SU-DHL-6 (cell line): ENCODE measurements at regions not wholly inside any gene's neighbourhood (a gene's known extent, or its start where the extent isn't known, plus 50 kb on each side); places are given as distances from the start of the nearest gene placed in this dataset.

Experiments
- EZH2phosphoT487 ChIP-seq: fragments of 200-600 bp; sonication (generic), shearing (Covaris generic); conservative IDR thresholded peaks from 2 replicates; pipeline ENCODE4 v1.6.1; 2018; ENCODE audit warnings: mild to moderate bottlenecking, antibody characterized with exemption, low read length, moderate library complexity, mixed read lengths
- TF ChIP-seq, protein P1 (sequence below): fragments of 200-600 bp; sonication (generic); IDR thresholded peaks from one replicate; pipeline ENCODE4 v1.5.1; 2017; ENCODE audit warnings: antibody characterized with exemption, mild to moderate bottlenecking, low read length, moderate library complexity; ENCODE audit not compliant: insufficient read depth, poor library complexity, severe bottlenecking

DNA sequence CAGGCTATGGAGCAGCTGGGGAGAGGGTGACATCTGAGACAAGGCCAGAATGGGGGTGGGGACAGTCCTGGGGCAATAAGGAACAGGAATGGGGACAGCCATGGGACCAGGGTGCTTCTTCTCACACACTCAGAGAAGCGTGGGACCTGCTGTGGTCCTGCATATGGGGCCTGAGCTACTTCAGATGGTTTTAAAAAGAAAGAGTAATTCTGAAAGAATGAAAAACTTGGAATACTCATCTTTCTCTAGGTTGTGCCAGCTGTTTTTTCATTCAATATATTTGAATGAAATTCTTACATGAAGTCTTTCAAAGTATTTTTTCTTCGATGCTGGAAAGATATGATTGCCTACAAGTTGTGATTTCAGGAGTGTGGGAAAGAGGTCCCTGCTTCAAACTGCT, 227.5 kb upstream of the APCDD1 start:
- TF ChIP-seq, protein P1, sequence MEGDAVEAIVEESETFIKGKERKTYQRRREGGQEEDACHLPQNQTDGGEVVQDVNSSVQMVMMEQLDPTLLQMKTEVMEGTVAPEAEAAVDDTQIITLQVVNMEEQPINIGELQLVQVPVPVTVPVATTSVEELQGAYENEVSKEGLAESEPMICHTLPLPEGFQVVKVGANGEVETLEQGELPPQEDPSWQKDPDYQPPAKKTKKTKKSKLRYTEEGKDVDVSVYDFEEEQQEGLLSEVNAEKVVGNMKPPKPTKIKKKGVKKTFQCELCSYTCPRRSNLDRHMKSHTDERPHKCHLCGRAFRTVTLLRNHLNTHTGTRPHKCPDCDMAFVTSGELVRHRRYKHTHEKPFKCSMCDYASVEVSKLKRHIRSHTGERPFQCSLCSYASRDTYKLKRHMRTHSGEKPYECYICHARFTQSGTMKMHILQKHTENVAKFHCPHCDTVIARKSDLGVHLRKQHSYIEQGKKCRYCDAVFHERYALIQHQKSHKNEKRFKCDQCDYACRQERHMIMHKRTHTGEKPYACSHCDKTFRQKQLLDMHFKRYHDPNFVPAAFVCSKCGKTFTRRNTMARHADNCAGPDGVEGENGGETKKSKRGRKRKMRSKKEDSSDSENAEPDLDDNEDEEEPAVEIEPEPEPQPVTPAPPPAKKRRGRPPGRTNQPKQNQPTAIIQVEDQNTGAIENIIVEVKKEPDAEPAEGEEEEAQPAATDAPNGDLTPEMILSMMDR = no peak
- TF ChIP-seq EZH2phosphoT487 = no peak
